Activated T-cell treated with anti-CD3 and anti-CD28 coated beads, Interleukin-2, amount 50 U/mL, for 4 hours (primary cell): ENCODE measurements at regions not wholly inside any gene's neighbourhood (a gene's known extent, or its start where the extent isn't known, plus 50 kb on each side); places are given as distances from the start of the nearest gene placed in this dataset.
"Not testable (repeated sequence)": the region's sequence is repeated elsewhere in the genome, so short reads cannot be mapped to it uniquely, and the experiment has no call there.

Source experiments
- ATAC-seq, 2 donors: fragments of 200-7000 bp; cut with Tn5 transposase; one replicate each; pipeline ENCODE4 v1.10.0; 2021
- DNase-seq: peaks from one replicate; pipeline ENCODE4 v3.0.0-alpha.2; 2020
- H3K27me3 Mint-ChIP-seq: one replicate; pipeline ENCODE4 v1.8.0; 2021; ENCODE audit warnings: low read depth, mixed read lengths
- H3K36me3 Mint-ChIP-seq: one replicate; pipeline ENCODE4 v1.8.0; 2022; ENCODE audit warnings: mixed read lengths; ENCODE audit not compliant: insufficient read depth
- H3K4me1 Mint-ChIP-seq: one replicate; pipeline ENCODE4 v1.8.0; 2021; ENCODE audit warnings: low read depth, mixed read lengths
- H3K4me3 Mint-ChIP-seq: one replicate; pipeline ENCODE4 v1.8.0; 2021; ENCODE audit warnings: mild to moderate bottlenecking, moderate library complexity, mixed read lengths
- H3K9me3 Mint-ChIP-seq: one replicate; pipeline ENCODE4 v1.8.0; 2021; ENCODE audit warnings: mixed read lengths

DNA sequence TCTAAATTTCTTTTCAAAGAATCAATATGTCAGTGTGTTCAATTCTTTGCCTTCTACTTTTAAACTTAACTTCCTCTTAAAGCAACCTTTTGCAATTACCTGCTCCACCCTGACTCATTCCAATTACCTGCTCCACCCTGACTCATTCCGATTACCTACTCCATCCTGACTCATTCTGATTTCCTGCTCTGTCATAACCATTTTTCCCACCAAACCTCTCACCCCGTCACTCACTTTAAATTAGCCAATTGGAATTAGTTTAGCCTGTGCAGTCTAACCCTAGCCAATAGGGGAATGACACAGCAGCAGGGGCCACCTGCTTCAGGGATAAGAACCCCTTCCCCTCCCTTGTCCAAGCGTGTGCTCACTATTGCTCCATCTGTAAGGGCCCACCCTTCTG lies 157.1 kb upstream of the POU1F1 start:
- H3K36me3 Mint-ChIP-seq, H3K27me3 Mint-ChIP-seq, ATAC-seq, H3K4me1 Mint-ChIP-seq, H3K9me3 Mint-ChIP-seq, H3K4me3 Mint-ChIP-seq, DNase-seq: not testable (repeated sequence)

DNA sequence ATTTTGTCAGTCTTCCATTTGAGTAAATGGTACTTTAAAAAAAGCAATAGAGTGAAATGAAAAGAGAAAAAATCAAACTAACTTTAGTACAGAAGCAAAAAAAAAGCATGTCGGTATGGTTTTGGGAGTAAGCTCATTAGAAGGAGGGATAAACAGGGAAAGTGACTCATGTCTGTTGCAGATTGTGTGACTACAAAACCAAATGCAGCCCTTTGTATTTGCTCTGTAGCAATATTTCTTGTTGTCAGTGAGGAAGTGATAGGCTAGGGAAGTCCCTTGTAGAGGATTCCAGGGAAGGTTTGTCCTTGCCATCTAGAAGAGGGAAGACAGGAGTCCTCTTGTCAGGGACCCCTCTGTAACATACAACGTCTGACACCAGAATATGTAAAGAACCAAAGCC lies 150.5 kb upstream of the POU1F1 start:
- no peaks in the 10 kb centered on the region for H3K4me1 Mint-ChIP-seq
- no peaks in the 10 kb centered on the region for H3K9me3 Mint-ChIP-seq
- H3K36me3 Mint-ChIP-seq = no peaks in the 10 kb centered on the region
- no peak overlapping the region for H3K4me3 Mint-ChIP-seq
- ATAC-seq (no peak), DNase-seq (no peak)
- H3K27me3 Mint-ChIP-seq = peaks cover 3% of the 10 kb centered on the region

DNA sequence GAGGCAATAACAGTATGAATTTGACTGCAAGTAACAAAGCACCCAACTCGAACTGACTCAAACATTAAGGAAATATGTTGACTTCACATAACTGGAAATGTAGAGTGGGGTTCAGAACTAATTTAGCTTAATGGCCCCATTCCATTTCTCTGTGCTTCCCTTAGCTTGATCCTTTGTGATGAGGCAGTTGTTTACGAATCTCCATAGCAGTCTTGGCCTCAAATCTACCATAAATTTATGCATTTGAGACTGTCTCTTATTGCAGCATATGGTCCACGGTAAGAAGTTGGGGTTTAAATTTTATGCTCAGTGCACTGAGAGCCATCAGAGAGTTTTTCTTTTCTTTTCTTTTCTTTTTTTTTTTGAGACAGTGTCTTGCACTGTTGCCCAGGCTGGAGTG lies 148.7 kb upstream of the POU1F1 start:
- H3K4me1 Mint-ChIP-seq = no peaks in the 10 kb centered on the region
- DNase-seq (no peak), ATAC-seq (no peak)
- H3K9me3 Mint-ChIP-seq = no peaks in the 10 kb centered on the region
- H3K36me3 Mint-ChIP-seq = no peaks in the 10 kb centered on the region
- no peak overlapping the region for H3K4me3 Mint-ChIP-seq
- no peaks in the 10 kb centered on the region for H3K27me3 Mint-ChIP-seq

DNA sequence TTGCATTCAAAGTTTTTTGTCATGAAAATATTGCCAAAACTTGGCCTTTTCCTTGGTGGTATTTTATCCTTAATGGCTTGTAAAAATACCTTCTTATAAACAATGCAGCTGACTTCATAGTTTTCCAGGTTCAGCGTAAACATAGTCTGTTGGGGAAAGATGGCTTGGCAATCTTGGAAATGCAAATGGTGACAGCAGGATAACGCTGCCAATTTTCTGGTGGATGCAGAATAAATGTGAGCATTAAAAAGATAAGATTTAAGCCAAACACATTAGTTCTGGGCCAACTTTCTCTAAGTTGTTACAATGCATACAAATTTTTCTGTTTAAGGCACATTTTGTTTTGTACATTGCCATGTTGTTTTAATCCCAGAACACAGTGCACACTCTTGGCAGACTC lies 147.0 kb upstream of the POU1F1 start:
- ATAC-seq (no peak), DNase-seq (no peak)
- H3K4me1 Mint-ChIP-seq = no peaks in the 10 kb centered on the region
- H3K9me3 Mint-ChIP-seq = no peaks in the 10 kb centered on the region
- H3K4me3 Mint-ChIP-seq = no peak overlapping the region
- H3K36me3 Mint-ChIP-seq = no peaks in the 10 kb centered on the region
- no peaks in the 10 kb centered on the region for H3K27me3 Mint-ChIP-seq

DNA sequence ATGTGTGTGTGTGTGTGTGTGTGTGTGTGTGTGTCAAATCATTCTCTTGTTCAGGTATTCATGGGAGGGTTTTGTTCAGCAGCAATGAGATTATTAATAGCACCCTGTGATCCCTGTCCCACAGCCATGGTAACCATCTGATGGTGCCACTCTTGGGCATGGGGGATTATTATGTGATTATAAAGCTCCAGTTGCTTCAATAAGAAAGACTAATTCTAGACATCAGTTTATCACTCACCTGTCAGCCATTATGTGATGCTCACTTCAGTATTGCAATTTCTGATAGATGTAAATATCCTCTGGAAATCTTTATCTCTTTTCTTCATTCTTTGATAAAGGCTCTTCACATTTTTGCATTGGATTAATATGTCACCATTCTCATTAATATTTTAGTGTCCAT lies 145.9 kb upstream of the POU1F1 start:
- no peaks in the 10 kb centered on the region for H3K9me3 Mint-ChIP-seq
- DNase-seq = no peak
- no peaks in the 10 kb centered on the region for H3K4me1 Mint-ChIP-seq
- no peaks in the 10 kb centered on the region for H3K27me3 Mint-ChIP-seq
- ATAC-seq = no peak
- H3K36me3 Mint-ChIP-seq = no peaks in the 10 kb centered on the region
- no peak overlapping the region for H3K4me3 Mint-ChIP-seq

DNA sequence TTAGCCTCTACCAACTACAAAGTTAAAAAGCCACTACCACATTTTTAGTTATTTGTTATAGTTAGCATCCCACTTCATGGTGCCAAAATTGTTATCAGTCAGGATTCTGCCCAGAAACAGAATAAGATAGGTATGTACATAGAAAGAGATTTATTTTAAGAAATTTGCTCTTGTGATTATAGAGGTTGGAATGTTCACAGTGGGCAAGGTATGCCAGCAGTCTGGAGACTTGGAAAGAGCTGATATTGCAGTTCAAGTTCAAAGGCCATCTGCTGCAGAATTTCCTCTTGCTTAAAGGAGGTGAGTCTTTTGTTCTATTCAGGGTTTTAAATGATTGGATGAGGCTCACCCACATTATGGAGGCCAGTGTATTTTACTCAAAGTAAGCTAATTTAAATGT lies 143.8 kb upstream of the POU1F1 start:
- DNase-seq = no peak
- no peaks in the 10 kb centered on the region for H3K9me3 Mint-ChIP-seq
- no peak overlapping the region for H3K4me3 Mint-ChIP-seq
- H3K36me3 Mint-ChIP-seq = no peaks in the 10 kb centered on the region
- H3K4me1 Mint-ChIP-seq = no peaks in the 10 kb centered on the region
- no peaks in the 10 kb centered on the region for H3K27me3 Mint-ChIP-seq
- ATAC-seq = no peak

DNA sequence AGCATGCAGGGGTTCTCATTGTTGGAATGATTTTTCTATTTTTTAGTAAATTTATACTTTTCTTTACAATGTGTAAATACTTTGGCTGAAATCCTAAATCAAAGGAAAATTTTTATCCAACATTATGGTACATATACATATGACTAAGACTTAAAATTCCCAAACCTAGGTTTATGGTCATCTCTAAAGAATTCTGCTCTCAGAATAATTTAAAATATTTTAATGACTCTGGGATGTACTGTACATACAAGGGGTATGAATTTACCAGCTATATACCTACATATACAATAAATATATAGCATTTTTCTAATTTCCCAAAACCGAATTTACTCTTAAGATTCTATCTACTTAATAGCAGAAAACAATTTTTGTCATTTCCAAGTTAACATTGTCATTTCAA lies 137.9 kb upstream of the POU1F1 start:
- DNase-seq (no peak), ATAC-seq (no peak)
- H3K27me3 Mint-ChIP-seq = no peaks in the 10 kb centered on the region
- H3K9me3 Mint-ChIP-seq = no peaks in the 10 kb centered on the region
- H3K4me3 Mint-ChIP-seq = no peak overlapping the region
- no peaks in the 10 kb centered on the region for H3K36me3 Mint-ChIP-seq
- H3K4me1 Mint-ChIP-seq = no peaks in the 10 kb centered on the region

DNA sequence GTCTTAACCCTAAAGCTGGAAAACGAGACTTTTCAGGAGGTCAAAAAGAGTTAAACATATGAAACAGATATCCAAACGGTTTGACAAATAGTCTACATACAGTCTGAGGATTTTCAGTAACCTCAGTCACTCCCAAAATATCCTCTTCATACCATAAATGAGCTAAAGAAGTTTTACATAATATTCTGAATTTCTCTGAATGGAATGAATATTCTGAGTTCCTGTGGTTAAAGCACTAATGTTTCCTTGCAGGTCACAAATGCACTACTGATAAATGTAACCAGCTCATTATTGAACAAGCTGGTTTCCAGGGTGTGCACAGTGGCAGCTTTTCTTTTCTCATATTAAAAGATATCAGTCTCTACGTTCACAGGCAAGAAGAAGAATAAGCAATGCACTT lies 137.4 kb upstream of the POU1F1 start:
- H3K36me3 Mint-ChIP-seq = no peaks in the 10 kb centered on the region
- H3K9me3 Mint-ChIP-seq = no peaks in the 10 kb centered on the region
- ATAC-seq = no peak
- H3K4me1 Mint-ChIP-seq = no peaks in the 10 kb centered on the region
- no peak overlapping the region for H3K4me3 Mint-ChIP-seq
- no peaks in the 10 kb centered on the region for H3K27me3 Mint-ChIP-seq
- no peak for DNase-seq

DNA sequence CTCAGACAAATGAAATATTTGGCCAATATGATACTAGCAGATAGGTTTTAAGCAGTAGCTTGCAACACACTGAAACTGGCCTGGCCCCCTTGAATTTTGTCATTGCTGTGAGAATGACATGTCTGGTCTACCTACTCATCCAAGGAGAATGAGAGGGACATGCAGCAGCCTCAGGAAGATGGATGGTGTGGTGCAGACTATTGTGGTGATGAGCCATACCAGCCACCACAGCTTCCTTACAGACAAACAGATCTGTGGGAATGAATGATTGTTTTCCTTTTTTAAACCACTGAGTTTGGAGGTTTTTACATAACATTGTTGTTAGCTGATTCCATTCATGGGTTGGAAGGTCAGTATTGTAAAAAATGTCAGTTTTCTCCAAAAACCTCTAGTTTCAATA lies 133.7 kb upstream of the POU1F1 start:
- ATAC-seq = no peak
- H3K27me3 Mint-ChIP-seq = no peaks in the 10 kb centered on the region
- H3K4me1 Mint-ChIP-seq = no peaks in the 10 kb centered on the region
- no peak overlapping the region for H3K4me3 Mint-ChIP-seq
- no peaks in the 10 kb centered on the region for H3K9me3 Mint-ChIP-seq
- DNase-seq = no peak
- H3K36me3 Mint-ChIP-seq = no peaks in the 10 kb centered on the region

DNA sequence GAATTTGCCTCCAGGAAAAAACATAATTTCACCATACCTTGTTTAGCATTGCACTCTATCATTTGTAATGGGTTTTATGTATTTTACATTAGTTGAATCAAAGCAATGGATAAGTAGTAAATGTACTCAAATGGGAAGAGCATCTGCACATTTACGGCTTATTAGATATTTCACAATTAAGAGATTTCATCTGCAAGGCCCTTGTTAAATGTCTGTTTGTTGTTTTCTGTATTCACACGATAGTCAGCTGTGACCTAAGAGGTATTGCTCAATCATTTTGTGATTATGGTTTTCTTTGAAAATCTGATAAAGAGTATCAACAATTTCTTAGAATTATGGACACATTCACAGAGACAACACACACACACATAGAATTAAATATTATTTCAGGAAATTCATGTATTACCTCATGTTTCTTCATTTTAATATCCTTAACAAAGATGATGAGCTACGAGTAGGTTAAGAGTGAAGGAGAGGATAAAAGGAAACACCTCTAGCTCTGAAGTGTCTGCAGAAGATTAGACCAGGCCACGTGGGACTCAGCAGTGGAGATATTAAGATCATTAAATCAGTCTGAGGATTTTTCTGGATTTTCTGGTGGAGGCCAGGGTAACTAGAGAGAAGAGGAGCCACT lies 121.9 kb upstream of the POU1F1 start:
- ATAC-seq (no peak), DNase-seq (no peak)
- no peaks in the 10 kb centered on the region for H3K36me3 Mint-ChIP-seq
- H3K4me1 Mint-ChIP-seq = no peaks in the 10 kb centered on the region
- H3K9me3 Mint-ChIP-seq = peaks cover 5% of the 10 kb centered on the region
- no peak overlapping the region for H3K4me3 Mint-ChIP-seq
- no peaks in the 10 kb centered on the region for H3K27me3 Mint-ChIP-seq

DNA sequence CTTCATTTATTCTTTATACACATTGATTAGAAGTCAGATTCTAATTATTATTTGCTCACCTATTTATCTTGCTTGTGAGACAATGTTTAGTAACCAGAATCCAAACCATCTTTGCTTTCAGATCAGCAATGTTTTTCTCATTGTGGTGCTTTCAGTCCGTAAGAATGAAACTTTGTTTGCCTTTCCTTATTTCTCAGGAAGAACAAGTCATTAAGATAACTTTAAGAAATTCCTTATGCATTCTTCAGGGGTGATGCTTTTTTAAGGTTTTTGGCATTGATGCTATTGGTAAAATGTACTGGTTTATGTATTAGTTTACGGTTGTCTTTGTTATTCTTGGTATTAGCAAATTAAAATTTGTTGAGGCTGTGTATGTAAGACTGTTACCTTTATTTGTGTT lies 120.8 kb upstream of the POU1F1 start:
- Mint-ChIP-seq H3K9me3 (peaks cover 5% of the 10 kb centered on the region), H3K4me3 (no peak overlapping the region), H3K27me3 (no peaks in the 10 kb centered on the region), H3K4me1 (no peaks in the 10 kb centered on the region), H3K36me3 (no peaks in the 10 kb centered on the region)
- ATAC-seq = no peak
- DNase-seq = no peak

DNA sequence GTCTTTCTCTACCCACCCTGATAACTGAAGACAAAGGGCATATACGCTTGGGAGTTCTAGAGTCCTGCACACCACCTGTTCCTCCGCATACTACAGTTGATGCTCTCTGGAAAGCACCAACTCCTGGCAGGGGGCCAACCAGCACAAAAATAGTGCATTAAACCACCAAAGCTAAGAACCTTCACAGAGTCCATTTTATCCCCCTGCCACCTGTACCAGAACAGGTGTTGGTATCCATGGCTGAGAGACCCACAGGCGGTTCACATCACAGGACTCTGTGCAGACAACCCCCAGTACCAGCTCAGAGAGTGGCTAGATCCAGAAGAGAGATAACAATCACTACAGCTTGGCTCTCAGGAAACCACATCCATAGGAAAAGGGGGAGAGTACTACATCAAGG lies 114.4 kb upstream of the POU1F1 start:
- DNase-seq = no peak
- Mint-ChIP-seq H3K9me3 (peaks cover 12% of the 10 kb centered on the region), H3K27me3 (no peaks in the 10 kb centered on the region), H3K4me1 (no peaks in the 10 kb centered on the region), H3K36me3 (no peaks in the 10 kb centered on the region), H3K4me3 (no peak overlapping the region)
- no peak for ATAC-seq

DNA sequence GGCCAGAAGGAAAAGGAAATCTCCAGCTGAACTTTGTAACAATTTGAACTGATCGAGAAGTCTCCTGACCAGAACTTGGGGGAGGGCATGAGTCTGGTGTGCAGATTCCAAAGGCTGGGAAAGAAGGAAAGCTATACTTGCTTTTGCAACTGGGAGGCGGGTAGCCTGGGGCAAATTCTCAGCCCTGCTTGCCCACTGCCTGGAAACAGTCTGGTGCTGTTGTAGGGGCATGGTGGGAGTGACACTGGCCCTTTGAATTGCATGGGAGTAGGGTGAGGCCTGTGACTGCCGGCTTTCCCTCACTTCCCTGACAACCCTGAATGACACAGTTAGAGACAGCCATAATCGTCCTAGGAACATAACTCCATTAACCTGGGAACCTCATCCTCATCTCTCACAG lies 114.0 kb upstream of the POU1F1 start:
- DNase-seq = no peak
- H3K9me3 Mint-ChIP-seq = peaks cover 12% of the 10 kb centered on the region
- H3K4me1 Mint-ChIP-seq = no peaks in the 10 kb centered on the region
- no peak overlapping the region for H3K4me3 Mint-ChIP-seq
- no peak for ATAC-seq
- H3K27me3 Mint-ChIP-seq = no peaks in the 10 kb centered on the region
- H3K36me3 Mint-ChIP-seq = no peaks in the 10 kb centered on the region

DNA sequence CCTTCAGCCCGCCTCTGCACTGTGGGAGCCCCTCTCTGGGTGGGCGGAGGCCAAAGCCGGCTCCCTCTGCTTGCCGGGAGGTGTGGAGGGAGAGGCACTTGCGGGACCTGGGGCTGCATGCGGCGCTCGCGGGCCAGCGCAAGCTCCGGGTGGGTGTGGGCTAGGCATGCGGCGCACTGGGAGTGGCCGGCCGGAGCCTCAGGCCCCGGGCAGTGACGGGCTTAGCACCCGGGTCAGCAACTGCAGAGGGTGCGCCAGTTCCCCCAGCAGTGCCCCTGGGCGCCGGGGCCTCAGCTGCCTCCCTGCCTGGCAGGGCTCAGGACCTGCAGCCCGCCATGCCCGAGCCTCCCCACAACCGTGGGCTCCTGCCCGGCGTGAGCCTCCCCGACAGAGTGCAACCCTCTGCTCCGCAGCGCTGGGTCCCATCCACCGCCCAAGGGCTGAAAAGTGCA lies 98.9 kb upstream of the POU1F1 start:
- no peak for DNase-seq
- Mint-ChIP-seq H3K27me3 (no peaks in the 10 kb centered on the region), H3K9me3 (no peaks in the 10 kb centered on the region), H3K4me1 (no peaks in the 10 kb centered on the region), H3K4me3 (no peak overlapping the region), H3K36me3 (no peaks in the 10 kb centered on the region)
- no peak for ATAC-seq

DNA sequence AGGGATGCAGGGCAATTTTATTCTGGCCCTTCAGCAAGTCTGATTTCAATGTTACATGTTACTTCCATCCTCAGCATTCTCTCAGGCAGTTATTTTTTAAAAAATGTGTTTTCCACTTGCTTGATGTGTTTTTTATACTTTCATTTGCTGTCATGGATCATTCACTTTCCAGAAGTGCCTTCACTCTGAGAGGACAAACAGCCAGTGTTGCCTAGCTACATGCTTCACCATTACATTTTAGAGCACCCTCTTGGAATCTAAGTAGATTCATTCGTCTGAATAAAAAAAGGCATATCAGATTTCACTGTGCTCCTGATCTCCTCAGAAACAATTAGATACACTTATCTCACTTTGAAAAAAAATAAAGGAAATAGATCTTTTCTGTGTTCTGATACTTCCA lies 93.6 kb upstream of the POU1F1 start:
- ATAC-seq = no peak

DNA sequence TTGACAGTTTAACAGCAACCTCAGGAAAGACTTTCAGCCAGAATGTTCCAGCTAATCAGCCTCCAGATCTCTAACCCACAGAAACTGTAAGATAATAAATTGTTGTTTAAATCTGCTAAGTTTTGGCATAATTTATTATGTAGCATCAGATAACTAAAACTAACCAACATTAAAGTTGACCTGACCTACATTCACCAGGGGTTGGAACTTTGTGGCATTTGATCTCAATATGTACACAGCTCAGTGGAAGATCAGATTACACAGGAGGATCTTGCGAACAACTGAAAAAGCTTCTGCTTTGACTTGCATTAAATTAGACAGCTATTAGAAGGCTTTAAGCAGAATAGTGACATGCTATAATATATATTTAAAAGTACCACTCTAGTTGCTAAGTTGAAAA lies 91.4 kb upstream of the POU1F1 start:
- Mint-ChIP-seq H3K4me1 (no peaks in the 10 kb centered on the region), H3K9me3 (no peaks in the 10 kb centered on the region), H3K4me3 (no peak overlapping the region), H3K36me3 (no peaks in the 10 kb centered on the region), H3K27me3 (peaks cover 4% of the 10 kb centered on the region)
- DNase-seq (no peak), ATAC-seq (no peak)

More for the DNA sequence above, 93.6 kb upstream of the POU1F1 start:
- DNase-seq = no peak
- Mint-ChIP-seq H3K4me3 (no peak overlapping the region), H3K4me1 (no peaks in the 10 kb centered on the region), H3K9me3 (no peaks in the 10 kb centered on the region), H3K27me3 (peaks cover 4% of the 10 kb centered on the region), H3K36me3 (no peaks in the 10 kb centered on the region)
